H9 (cell line): ENCODE measurements at regions not wholly inside any gene's neighbourhood (a gene's known extent, or its start where the extent isn't known, plus 50 kb on each side); places are given as distances from the start of the nearest gene placed in this dataset.
A peak's percentile ranks its signal among the peaks of the same experiment; 100 is the strongest.
"Not testable (repeated sequence)": the region's sequence is repeated elsewhere in the genome, so short reads cannot be mapped to it uniquely, and the experiment has no call there.

Source experiments
- DNase-seq: peaks from one replicate; pipeline ENCODE4 v3.0.0-alpha.2; 2017
- H2AFZ ChIP-seq: one replicate; pipeline ENCODE4 v1.6.1; 2013; ENCODE audit warnings: mild to moderate bottlenecking, low read length, control low read depth, moderate library complexity
- H2AK5ac ChIP-seq: 2 replicates; pipeline ENCODE4 v1.6.1; 2013; ENCODE audit warnings: low read length, control low read depth, mixed read lengths; ENCODE audit not compliant: insufficient read length
- H2BK120ac ChIP-seq: one replicate; pipeline ENCODE4 v1.6.1; 2013; ENCODE audit warnings: low read depth, mild to moderate bottlenecking, low read length, control low read depth, inconsistent platforms; ENCODE audit not compliant: poor library complexity, severe bottlenecking
- H2BK12ac ChIP-seq: 2 replicates; pipeline ENCODE4 v1.6.1; 2013; ENCODE audit warnings: low read length, control low read depth, mixed read lengths, low read depth; ENCODE audit not compliant: insufficient read length
- H2BK15ac ChIP-seq: 2 replicates; pipeline ENCODE4 v1.6.1; 2013; ENCODE audit warnings: low read depth, low read length, control low read depth
- H2BK20ac ChIP-seq: one replicate; pipeline ENCODE4 v1.6.1; 2013; ENCODE audit warnings: low read depth, mild to moderate bottlenecking, low read length, control low read depth, inconsistent platforms; ENCODE audit not compliant: poor library complexity, severe bottlenecking
- H2BK5ac ChIP-seq: 2 replicates; pipeline ENCODE4 v1.6.1; 2013; ENCODE audit warnings: low read length, control low read depth, mixed read lengths; ENCODE audit not compliant: insufficient read length
- H3K14ac ChIP-seq: 2 replicates; pipeline ENCODE4 v1.6.1; 2013; ENCODE audit warnings: low read length, control low read depth; ENCODE audit not compliant: insufficient read depth
- H3K18ac ChIP-seq: 2 replicates; pipeline ENCODE4 v1.6.1; 2013; ENCODE audit warnings: low read depth, mild to moderate bottlenecking, mixed read lengths, low read length, control low read depth; ENCODE audit not compliant: insufficient read length
- H3K23ac ChIP-seq: 2 replicates; pipeline ENCODE4 v1.6.1; 2013; ENCODE audit warnings: low read length, control low read depth, mixed read lengths, low read depth; ENCODE audit not compliant: insufficient read length
- H3K23me2 ChIP-seq: 2 replicates; pipeline ENCODE4 v1.6.1; 2013; ENCODE audit warnings: low read depth, mild to moderate bottlenecking, mixed read lengths, low read length, control low read depth; ENCODE audit not compliant: insufficient read length, poor library complexity, severe bottlenecking
- H3K27ac ChIP-seq: 2 replicates; pipeline ENCODE4 v1.5.1; 2013; ENCODE audit warnings: low read length, control low read depth, mixed read lengths, low read depth; ENCODE audit not compliant: insufficient read length
- H3K27me3 ChIP-seq: 2 replicates; pipeline ENCODE4 v1.6.1; 2013; ENCODE audit warnings: low read length, control low read depth, inconsistent platforms; ENCODE audit not compliant: insufficient read depth
- H3K4ac ChIP-seq: 2 replicates; pipeline ENCODE4 v1.6.1; 2013; ENCODE audit warnings: low read depth, mild to moderate bottlenecking, control low read depth, inconsistent platforms, low read length, moderate library complexity
- H3K4me1 ChIP-seq: 2 replicates; pipeline ENCODE4 v1.6.1; 2013; ENCODE audit warnings: low read length, control low read depth, inconsistent platforms; ENCODE audit not compliant: insufficient read depth
- H3K4me2 ChIP-seq: 2 replicates; pipeline ENCODE4 v1.6.1; 2013; ENCODE audit warnings: low read length, control low read depth, mixed read lengths; ENCODE audit not compliant: insufficient read length, insufficient read depth
- H3K56ac ChIP-seq: 2 replicates; pipeline ENCODE4 v1.6.1; 2013; ENCODE audit warnings: low read depth, mild to moderate bottlenecking, mixed read lengths, low read length, control low read depth; ENCODE audit not compliant: insufficient read length
- H3K79me1 ChIP-seq: 2 replicates; pipeline ENCODE4 v1.6.1; 2013; ENCODE audit warnings: low read depth, mild to moderate bottlenecking, moderate library complexity, low read length, control low read depth, inconsistent platforms; ENCODE audit not compliant: insufficient read depth, poor library complexity, severe bottlenecking
- H3K79me2 ChIP-seq: 2 replicates; pipeline ENCODE4 v1.6.1; 2013; ENCODE audit warnings: low read length, control low read depth, inconsistent platforms; ENCODE audit not compliant: insufficient read depth
- H3K9ac ChIP-seq: 2 replicates; pipeline ENCODE4 v1.6.1; 2013; ENCODE audit warnings: low read length, control low read depth, mixed read lengths; ENCODE audit not compliant: insufficient read length; ENCODE audit errors: extremely low read depth
- H3K9me3 ChIP-seq: one replicate; pipeline ENCODE4 v1.6.1; 2013; ENCODE audit warnings: low read depth, low read length, inconsistent platforms; ENCODE audit not compliant: control insufficient read depth
- H3T11ph ChIP-seq: one replicate; pipeline ENCODE4 v1.6.1; 2013; ENCODE audit warnings: mild to moderate bottlenecking, low read length, control low read depth, inconsistent platforms
- H4K20me1 ChIP-seq: one replicate; pipeline ENCODE4 v1.6.1; 2013; ENCODE audit not compliant: control insufficient read depth, insufficient read length, insufficient read depth
- H4K5ac ChIP-seq: 2 replicates; pipeline ENCODE4 v1.6.1; 2013; ENCODE audit warnings: low read depth, mild to moderate bottlenecking, mixed read lengths, low read length, control low read depth; ENCODE audit not compliant: insufficient read length
- H4K8ac ChIP-seq: replicated peaks from 2 replicates; pipeline ENCODE4 v1.6.1; 2013; ENCODE audit warnings: low read length, control low read depth, mixed read lengths, low read depth; ENCODE audit not compliant: insufficient read length
- H4K91ac ChIP-seq: 2 replicates; pipeline ENCODE4 v1.6.1; 2013; ENCODE audit warnings: low read depth, mild to moderate bottlenecking, moderate library complexity, mixed read lengths, low read length, control low read depth; ENCODE audit not compliant: insufficient read length
- H3K27ac Mint-ChIP-seq, 3 experiments: 2 replicates in 2 of 3; 3 replicates in 1 of 3; pipeline ENCODE4 v1.8.0; 2020 to 2021; ENCODE audit warnings: mixed read lengths in 3 of 3, mild to moderate bottlenecking in 1 of 3, moderate library complexity in 1 of 3
- H3K27me3 Mint-ChIP-seq: 2 replicates; pipeline ENCODE4 v1.8.0; 2021; ENCODE audit warnings: low read depth, mild to moderate bottlenecking, moderate library complexity, mixed read lengths
- H3K36me3 Mint-ChIP-seq, 3 experiments: 2 replicates in 2 of 3; 3 replicates in 1 of 3; pipeline ENCODE4 v1.8.0; 2020 to 2021; ENCODE audit warnings: low read depth in 3 of 3, mixed read lengths in 3 of 3; ENCODE audit not compliant: insufficient read depth in 1 of 3
- H3K4me1 Mint-ChIP-seq, 2 experiments: 2 replicates each; pipeline ENCODE4 v1.8.0; 2020; ENCODE audit warnings: mixed read lengths in 2 of 2
- H3K4me3 Mint-ChIP-seq, 2 experiments: 2 replicates in 1 of 2; 3 replicates in 1 of 2; pipeline ENCODE4 v1.8.0; 2020 to 2021; ENCODE audit warnings: mild to moderate bottlenecking in 2 of 2, mixed read lengths in 2 of 2, moderate library complexity in 1 of 2
- H3K9me3 Mint-ChIP-seq, 2 experiments: 2 replicates in 1 of 2; 3 replicates in 1 of 2; pipeline ENCODE4 v1.8.0; 2020; ENCODE audit warnings: mild to moderate bottlenecking in 2 of 2, mixed read lengths in 2 of 2, moderate library complexity in 1 of 2
- WGBS: extraction: QIAGEN DNeasy Blood & Tissue Kit; methylation state at CpG from one replicate; pipeline ENCODE4 v1.1.7; 2013; ENCODE audit warnings: missing lambda C conversion rate, low lambda C conversion rate, mixed read lengths; ENCODE audit not compliant: insufficient read length; ENCODE audit errors: extremely low coverage; 5-methylcytosine and 5-hydroxymethylcytosine counted together

DNA sequence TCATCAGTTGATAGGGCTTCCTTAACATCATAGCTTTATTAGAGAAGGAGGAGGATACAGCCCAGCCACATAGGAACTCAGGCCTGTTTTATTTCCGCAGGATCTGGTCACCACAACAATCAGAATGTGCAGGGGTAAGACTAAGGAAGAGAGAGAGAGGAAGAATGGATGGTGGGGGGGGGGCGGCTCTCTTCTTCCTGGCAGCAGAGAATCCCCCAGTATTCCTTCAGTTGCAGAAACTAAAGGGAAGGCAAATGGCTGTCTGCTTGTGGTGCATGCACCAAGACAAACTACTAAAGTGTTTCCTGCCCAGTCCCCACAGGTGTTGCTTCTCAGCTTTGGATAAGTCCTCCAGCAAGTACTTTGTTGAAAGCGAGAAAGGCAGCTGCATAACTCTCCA lies 96.4 kb upstream of the NBPF19 start:
- not testable (repeated sequence) for H3K4me1 ChIP-seq, DNase-seq

GRCh38 chr1:149390173-149390926 lies 84.5 kb upstream of the NBPF19 start:
- H3K23me2 ChIP-seq, H2AK5ac ChIP-seq, H4K8ac ChIP-seq, H2AFZ ChIP-seq, H3K36me3 Mint-ChIP-seq, H4K20me1 ChIP-seq, H2BK12ac ChIP-seq, H3K27ac ChIP-seq, H2BK15ac ChIP-seq, H4K91ac ChIP-seq, H3K9ac ChIP-seq, H3K4me1 Mint-ChIP-seq, H3T11ph ChIP-seq, H4K5ac ChIP-seq, H3K79me1 ChIP-seq, H3K9me3 Mint-ChIP-seq, H3K14ac ChIP-seq, H3K27me3 Mint-ChIP-seq, H3K56ac ChIP-seq, H2BK5ac ChIP-seq, H3K4me1 ChIP-seq, H3K79me2 ChIP-seq, H3K27ac Mint-ChIP-seq, H3K4me2 ChIP-seq, H3K4ac ChIP-seq, H3K9me3 ChIP-seq, H2BK20ac ChIP-seq, H2BK120ac ChIP-seq, H3K23ac ChIP-seq, H3K18ac ChIP-seq, H3K27me3 ChIP-seq: not testable (repeated sequence)
- no CpG with 5 or more reads among the region's 69 CpGs for WGBS
- peak overlapping the region; percentile 70 to 79 for H3K4me3 Mint-ChIP-seq
- peak; percentile 85 for DNase-seq

More for the DNA sequence above, 96.4 kb upstream of the NBPF19 start:
- not testable (repeated sequence) for H3T11ph ChIP-seq, H2BK5ac ChIP-seq, H3K27ac Mint-ChIP-seq, H3K27me3 ChIP-seq, H3K79me2 ChIP-seq, H3K27me3 Mint-ChIP-seq, H3K9me3 ChIP-seq, H4K91ac ChIP-seq, H4K5ac ChIP-seq, H2BK20ac ChIP-seq, H3K9me3 Mint-ChIP-seq, H4K20me1 ChIP-seq, H3K4me1 Mint-ChIP-seq, H2BK120ac ChIP-seq, H3K36me3 Mint-ChIP-seq, H3K4ac ChIP-seq, H3K18ac ChIP-seq, H3K14ac ChIP-seq, H3K9ac ChIP-seq, H4K8ac ChIP-seq, H2AFZ ChIP-seq, H3K23ac ChIP-seq, H3K79me1 ChIP-seq, H2BK12ac ChIP-seq, H3K23me2 ChIP-seq, H3K56ac ChIP-seq, H2BK15ac ChIP-seq, H3K4me3 Mint-ChIP-seq, H3K4me2 ChIP-seq, H3K27ac ChIP-seq, H2AK5ac ChIP-seq
- no CpG with 5 or more reads among the region's 3 CpGs for WGBS
